ENCODE measurements at regions not wholly inside any gene's neighbourhood (a gene's known extent, or its start where the extent isn't known, plus 50 kb on each side); places are given as distances from the start of the nearest gene placed in this dataset.
"Not testable (repeated sequence)": the region's sequence is repeated elsewhere in the genome, so short reads cannot be mapped to it uniquely, and the experiment has no call there.

DNA sequence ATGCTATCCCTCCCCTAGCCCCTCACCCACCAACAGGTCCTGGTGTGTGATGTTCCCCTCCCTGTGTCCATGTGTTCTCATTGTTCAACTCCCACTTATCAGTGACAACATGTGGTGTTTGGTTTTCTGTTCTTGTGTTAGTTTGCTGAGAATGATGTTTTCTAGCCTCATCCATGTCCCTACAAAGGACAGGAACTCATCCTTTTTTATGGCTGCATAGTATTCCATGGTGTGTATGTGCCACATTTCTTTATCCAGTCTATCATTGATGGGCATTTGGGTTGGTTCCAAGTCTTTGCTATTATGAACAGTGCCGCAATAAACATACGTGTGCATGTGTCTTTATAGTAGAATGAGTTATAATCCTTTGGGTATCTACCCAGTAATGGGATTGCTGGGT lies 120.4 kb upstream of the PODXL start:
- TF ChIP-seq, protein P1, sequence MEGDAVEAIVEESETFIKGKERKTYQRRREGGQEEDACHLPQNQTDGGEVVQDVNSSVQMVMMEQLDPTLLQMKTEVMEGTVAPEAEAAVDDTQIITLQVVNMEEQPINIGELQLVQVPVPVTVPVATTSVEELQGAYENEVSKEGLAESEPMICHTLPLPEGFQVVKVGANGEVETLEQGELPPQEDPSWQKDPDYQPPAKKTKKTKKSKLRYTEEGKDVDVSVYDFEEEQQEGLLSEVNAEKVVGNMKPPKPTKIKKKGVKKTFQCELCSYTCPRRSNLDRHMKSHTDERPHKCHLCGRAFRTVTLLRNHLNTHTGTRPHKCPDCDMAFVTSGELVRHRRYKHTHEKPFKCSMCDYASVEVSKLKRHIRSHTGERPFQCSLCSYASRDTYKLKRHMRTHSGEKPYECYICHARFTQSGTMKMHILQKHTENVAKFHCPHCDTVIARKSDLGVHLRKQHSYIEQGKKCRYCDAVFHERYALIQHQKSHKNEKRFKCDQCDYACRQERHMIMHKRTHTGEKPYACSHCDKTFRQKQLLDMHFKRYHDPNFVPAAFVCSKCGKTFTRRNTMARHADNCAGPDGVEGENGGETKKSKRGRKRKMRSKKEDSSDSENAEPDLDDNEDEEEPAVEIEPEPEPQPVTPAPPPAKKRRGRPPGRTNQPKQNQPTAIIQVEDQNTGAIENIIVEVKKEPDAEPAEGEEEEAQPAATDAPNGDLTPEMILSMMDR (IDR thresholded peaks at IDR 0.05; ENCODE audit: insufficient read depth, low read depth, low read length): not testable (repeated sequence)
- TF ChIP-seq EZH2 (IDR thresholded peaks at IDR 0.05; ENCODE audit: insufficient read depth, low read length): not testable (repeated sequence)

All from astrocyte (in vitro differentiated cells and primary cell).